HEK293T (cell line): ENCODE measurements at regions not wholly inside any gene's neighbourhood (a gene's known extent, or its start where the extent isn't known, plus 50 kb on each side); places are given as distances from the start of the nearest gene placed in this dataset.

Experiments used
- FOXA1 ChIP-seq: fragments of 450-650 bp; IDR thresholded peaks from 2 replicates; pipeline ENCODE4 v1.6.1; 2016; ENCODE audit warnings: mild to moderate bottlenecking
- SP1 ChIP-seq: fragments of 450-650 bp; IDR thresholded peaks from 2 replicates; pipeline ENCODE4 v1.6.1; 2017

DNA sequence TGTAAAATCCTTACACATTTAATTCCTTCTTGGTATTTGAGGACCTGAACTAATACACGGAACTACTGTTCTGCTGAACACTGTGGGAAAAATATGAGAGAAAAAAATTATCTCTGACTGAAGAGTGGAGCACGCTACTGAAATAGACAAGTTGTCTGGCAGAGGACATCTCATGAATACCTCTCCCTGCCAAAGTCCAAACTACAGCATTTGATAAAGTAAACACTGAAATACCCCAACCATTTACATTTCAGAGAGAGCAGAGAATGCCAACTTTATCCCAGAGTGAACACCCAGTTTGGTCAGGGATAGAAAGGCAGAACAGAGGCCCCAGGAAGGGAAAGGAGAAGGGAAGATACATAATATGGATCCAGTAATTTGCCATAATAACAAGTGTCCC, 920.7 kb downstream of the SQOR start:
- TF ChIP-seq FOXA1, result no peak
- TF ChIP-seq SP1, result no peak
